ENCODE measurements at regions not wholly inside any gene's neighbourhood (a gene's known extent, or its start where the extent isn't known, plus 50 kb on each side); places are given as distances from the start of the nearest gene placed in this dataset.

DNA sequence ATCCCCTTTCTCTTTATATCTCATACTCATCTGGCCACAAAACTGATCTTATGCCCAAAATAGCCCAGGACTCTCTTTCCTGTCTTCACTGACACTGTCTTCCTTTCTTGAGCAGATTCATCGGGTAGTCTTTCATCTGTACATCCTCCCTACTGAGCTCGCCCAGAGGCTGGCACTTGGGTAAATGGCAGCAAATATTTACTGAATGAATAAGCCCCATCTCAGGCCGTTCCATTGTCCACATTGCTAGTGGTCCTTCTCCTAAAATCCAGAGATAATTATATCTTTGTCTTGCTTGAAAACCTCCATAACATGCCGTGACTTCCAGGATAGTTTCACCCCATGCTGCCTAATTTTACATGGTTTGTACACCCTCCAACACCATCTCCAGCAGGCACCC is 158.1 kb upstream of the SDK2 start:
- H3K4me1 ChIP-seq: peaks cover 0 to 7% (median 0%) of the 10 kb centered on the region in 9 donors
- intact Hi-C loops (cut with DNase I): no loop called here
- peaks cover 0 to 22% (median 6%) of the 10 kb centered on the region in 7 donors for H3K27me3 ChIP-seq
- no peaks in the 10 kb centered on the region for H3K36me3 ChIP-seq
- peaks cover 0 to 12% (median 0%) of the 10 kb centered on the region in 11 donors for H3K9me3 ChIP-seq
- WGBS, 2 donors: 85 to 87% methylated on average over 4 of the region's 4 CpGs
- TF ChIP-seq CTCF (IDR thresholded peaks at IDR 0.05): no peak
- no peak overlapping the region for H3K27ac ChIP-seq
- no peak for ATAC-seq
- DNase-seq: no peak
- no peak overlapping the region for H3K4me3 ChIP-seq

DNA sequence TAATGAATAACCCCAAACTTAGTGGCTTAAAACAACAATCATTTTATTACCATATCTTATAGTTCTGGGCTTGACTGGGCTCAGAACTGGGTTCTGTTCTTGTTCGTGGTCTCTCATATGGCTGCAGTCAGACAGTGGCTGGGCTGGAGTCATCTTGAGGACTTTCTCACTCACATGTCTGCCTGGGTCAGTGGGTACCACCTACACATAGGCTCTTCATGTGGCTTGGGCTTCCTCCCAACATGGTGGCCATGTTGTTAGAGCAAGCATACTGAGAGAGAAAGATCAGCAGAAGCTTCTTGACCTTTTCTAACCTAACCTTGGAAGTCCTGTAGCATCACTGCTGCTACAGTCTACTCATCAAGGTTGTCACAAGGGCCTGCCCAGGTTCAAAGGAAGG is 158.6 kb upstream of the SDK2 start:
- no peak for ATAC-seq
- Histone ChIP-seq H3K9me3 (peaks cover 0 to 12% (median 0%) of the 10 kb centered on the region in 11 donors), H3K27ac (no peak overlapping the region), H3K36me3 (no peaks in the 10 kb centered on the region), H3K4me1 (peaks cover 0 to 7% (median 0%) of the 10 kb centered on the region in 9 donors), H3K27me3 (peaks cover 0 to 22% (median 6%) of the 10 kb centered on the region in 7 donors), H3K4me3 (no peak overlapping the region)
- TF ChIP-seq CTCF (IDR thresholded peaks at IDR 0.05): no peak
- no peak for DNase-seq
- WGBS, 2 donors: 84 to 91% methylated on average over 1 of the region's 1 CpG
- intact Hi-C loops (cut with DNase I): no loop called here

DNA sequence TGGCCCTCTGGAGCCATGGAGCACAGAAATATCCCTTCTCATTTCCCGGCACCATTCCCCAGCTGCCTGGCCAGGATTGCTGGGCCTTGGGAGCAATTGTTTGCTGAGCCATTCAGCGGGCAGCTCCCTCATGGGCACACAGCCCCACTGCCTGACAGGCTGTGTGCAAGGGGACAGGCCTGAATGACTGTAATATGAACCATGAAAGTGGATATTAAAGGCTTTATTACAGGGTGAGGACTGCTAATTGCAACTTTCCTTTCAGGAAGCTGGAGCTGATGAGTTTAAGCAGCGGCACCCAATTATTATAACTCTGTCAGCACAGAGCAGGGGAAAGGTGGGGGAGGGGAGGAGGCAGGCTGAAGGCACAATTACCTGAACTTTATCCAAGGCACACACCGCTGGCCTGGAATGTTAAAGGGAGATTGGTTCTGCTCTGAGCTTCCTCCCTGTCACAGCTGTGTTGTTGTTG is 159.8 kb upstream of the SDK2 start:
- ATAC-seq: no peak
- Histone ChIP-seq H3K27me3 (peaks cover 0 to 22% (median 6%) of the 10 kb centered on the region in 7 donors), H3K36me3 (no peaks in the 10 kb centered on the region), H3K4me3 (no peak overlapping the region), H3K9me3 (peaks cover 0 to 12% (median 0%) of the 10 kb centered on the region in 11 donors), H3K4me1 (peaks cover 0 to 7% (median 0%) of the 10 kb centered on the region in 9 donors), H3K27ac (no peak overlapping the region)
- DNase-seq: no peak
- TF ChIP-seq CTCF (IDR thresholded peaks at IDR 0.05): no peak
- WGBS, 2 donors: 52 to 71% methylated on average over 4 of the region's 4 CpGs
- intact Hi-C loops (cut with DNase I): no loop called here

DNA sequence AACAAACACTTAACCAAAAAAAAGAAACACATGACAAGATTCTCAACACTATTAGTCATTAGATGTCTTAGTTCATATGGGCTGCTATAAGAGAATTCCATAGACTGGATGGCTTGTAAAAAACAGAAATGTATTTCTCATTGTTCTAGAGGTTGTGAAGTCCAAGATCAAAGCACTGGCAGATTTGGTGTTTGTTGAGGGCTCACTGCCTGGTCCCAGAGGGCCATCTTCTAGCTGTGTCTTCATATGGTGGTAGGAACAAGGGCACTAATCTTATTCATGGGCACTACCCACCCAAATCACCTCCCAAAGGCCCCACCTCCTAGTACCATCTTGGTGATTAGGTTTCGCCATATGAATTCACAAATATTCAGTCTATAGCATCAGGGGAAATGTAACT is 162.5 kb upstream of the SDK2 start:
- intact Hi-C loops (cut with DNase I): no loop called here
- DNase-seq: no peak

More for the DNA sequence above, 162.5 kb upstream of the SDK2 start:
- WGBS, 2 donors: 98 to 100% methylated on average over 1 of the region's 1 CpG
- TF ChIP-seq CTCF (IDR thresholded peaks at IDR 0.05): no peak
- H3K27ac ChIP-seq: no peak overlapping the region
- no peak for ATAC-seq
- H3K4me3 ChIP-seq: no peak overlapping the region
- peaks cover 0 to 7% (median 0%) of the 10 kb centered on the region in 9 donors for H3K4me1 ChIP-seq
- no peaks in the 10 kb centered on the region for H3K36me3 ChIP-seq
- H3K27me3 ChIP-seq: peaks cover 0 to 19% (median 3%) of the 10 kb centered on the region in 7 donors
- peaks cover 0 to 12% (median 0%) of the 10 kb centered on the region in 11 donors for H3K9me3 ChIP-seq
